ENCODE measurements at regions not wholly inside any gene's neighbourhood (a gene's known extent, or its start where the extent isn't known, plus 50 kb on each side); places are given as distances from the start of the nearest gene placed in this dataset.

- DNase-seq, result no peak
Measured at GRCh38 chr12:98453492-98453891, 61.9 kb upstream of the TMPO start.

GRCh38 chr12:98456041-98456440 lies 59.3 kb upstream of the TMPO start:
- no peak for DNase-seq

- DNase-seq, result no peak
Measured at GRCh38 chr12:98456576-98457573, 58.5 kb upstream of the TMPO start.

- no peak for DNase-seq
Measured at GRCh38 chr12:98464190-98464589, 51.2 kb upstream of the TMPO start.

- DNase-seq, result no peak
Measured at GRCh38 chr12:98465505-98465904, 49.9 kb upstream of the TMPO start.
